A673 (cell line): ENCODE measurements at regions not wholly inside any gene's neighbourhood (a gene's known extent, or its start where the extent isn't known, plus 50 kb on each side); places are given as distances from the start of the nearest gene placed in this dataset.

Experiments used
- BruUV-seq: library from RNA; stranded (reverse); fragments of 400-500 nt; replicated peaks from 2 replicates; lab custom pipeline; 2021; lab: Mats Ljungman, UMichigan
- CTCF ChIA-PET: fragments of 300-600 bp; sonication (Branson Sonifier 250); formaldehyde crosslinking; loops from one replicate; lab custom pipeline; 2022; ENCODE audit warnings: antibody characterized with exemption; lab: Charles Lee
- POLR2A ChIA-PET: fragments of 300-600 bp; sonication (Branson Sonifier 250); formaldehyde crosslinking; loops from one replicate; lab custom pipeline; 2022; ENCODE audit warnings: antibody characterized with exemption; ENCODE audit not compliant: low non-redundant PET; lab: Charles Lee
- DNase-seq: peaks from one replicate; pipeline ENCODE4 v3.0.0-alpha.2; 2015; ENCODE audit warnings: low spot score
- H3K27ac ChIP-seq: fragments of 200-600 bp; sonication (generic); 2 replicates; pipeline ENCODE4 v1.5.1; 2016; ENCODE audit warnings: mixed run types, low read depth, mild to moderate bottlenecking, mixed read lengths, antibody characterized with exemption, low read length; ENCODE audit not compliant: poor library complexity, severe bottlenecking
- H3K27me3 ChIP-seq: fragments of 200-600 bp; sonication (generic); replicated peaks from 2 replicates; pipeline ENCODE4 v1.6.1; 2017; ENCODE audit warnings: mixed run types, low read depth, mild to moderate bottlenecking, mixed read lengths, antibody characterized with exemption, low read length; ENCODE audit not compliant: insufficient read depth, poor library complexity
- H3K36me3 ChIP-seq: fragments of 200-600 bp; sonication (generic); 2 replicates; pipeline ENCODE4 v1.6.1; 2016; ENCODE audit warnings: mixed run types, mild to moderate bottlenecking, mixed read lengths, antibody characterized with exemption, low read length; ENCODE audit not compliant: insufficient read depth, poor library complexity, severe bottlenecking
- H3K4me1 ChIP-seq: fragments of 200-600 bp; sonication (generic); 2 replicates; pipeline ENCODE4 v1.6.1; 2017; ENCODE audit warnings: mixed run types, mild to moderate bottlenecking, mixed read lengths, antibody characterized with exemption, low read length; ENCODE audit not compliant: insufficient read depth, poor library complexity, severe bottlenecking
- H3K4me3 ChIP-seq: fragments of 200-600 bp; sonication (generic); 2 replicates; pipeline ENCODE4 v1.5.1; 2016; ENCODE audit warnings: low read depth, mixed run types, mild to moderate bottlenecking, mixed read lengths, low read length; ENCODE audit not compliant: poor library complexity, severe bottlenecking
- H3K9me3 ChIP-seq: fragments of 200-600 bp; sonication (generic); 2 replicates; pipeline ENCODE4 v1.6.1; 2016; ENCODE audit warnings: mixed run types, low read depth, mild to moderate bottlenecking, mixed read lengths, antibody characterized with exemption, low read length; ENCODE audit not compliant: poor library complexity, severe bottlenecking
- CTCF ChIP-seq: fragments of 300-800, 200-600 bp; sonication (generic); conservative IDR thresholded peaks from 2 replicates; pipeline ENCODE4 v1.5.1; 2017; ENCODE audit warnings: low read depth, mild to moderate bottlenecking, antibody characterized with exemption, low read length, moderate library complexity, mixed read lengths
- EZH2 ChIP-seq: fragments of 200-600 bp; sonication (generic); IDR thresholded peaks from 2 replicates; pipeline ENCODE4 v1.6.1; 2017; ENCODE audit warnings: borderline replicate concordance, low read depth, mild to moderate bottlenecking, mixed read lengths, antibody characterized with exemption, low read length; ENCODE audit not compliant: poor library complexity, severe bottlenecking
- intact Hi-C: fragments of 100-400 bp; cut with micrococcal nuclease; formaldehyde crosslinking; loops from one replicate; pipeline ENCODE4 v1.10.0; 2022; ENCODE audit not compliant: unreplicated experiment

GRCh38 chr4:28373191-28373590, 1512.5 kb downstream of the STIM2 start:
- intact Hi-C loops = no loop called here
- Histone ChIP-seq H3K27ac (no peak overlapping the region), H3K4me1 (no peaks in the 10 kb centered on the region), H3K27me3 (no peaks in the 10 kb centered on the region), H3K4me3 (no peak overlapping the region), H3K9me3 (no peaks in the 10 kb centered on the region), H3K36me3 (no peaks in the 10 kb centered on the region)
- ChIA-PET CTCF (no interaction called here), POLR2A (no interaction called here)
- no TSS peak for BruUV-seq
- DNase-seq = no peak
- TF ChIP-seq EZH2 (no peak), CTCF (no peak)

GRCh38 chr4:28373601-28374000, 1513.0 kb downstream of the STIM2 start:
- Histone ChIP-seq H3K4me3 (no peak overlapping the region), H3K27me3 (no peaks in the 10 kb centered on the region), H3K9me3 (no peaks in the 10 kb centered on the region), H3K27ac (no peak overlapping the region), H3K4me1 (no peaks in the 10 kb centered on the region), H3K36me3 (no peaks in the 10 kb centered on the region)
- intact Hi-C loops = no loop called here
- no peak for TF ChIP-seq EZH2
- no peak for TF ChIP-seq CTCF
- ChIA-PET POLR2A (no interaction called here), CTCF (no interaction called here)
- no peak for DNase-seq
- BruUV-seq = no TSS peak

- BruUV-seq = no TSS peak
- POLR2A ChIA-PET = no interaction called here
- H3K4me1 ChIP-seq = no peaks in the 10 kb centered on the region
- H3K27ac ChIP-seq = no peak overlapping the region
- H3K27me3 ChIP-seq = no peaks in the 10 kb centered on the region
- H3K36me3 ChIP-seq = no peaks in the 10 kb centered on the region
- no peaks in the 10 kb centered on the region for H3K9me3 ChIP-seq
- no peak overlapping the region for H3K4me3 ChIP-seq
- CTCF ChIA-PET = no interaction called here
- no peak for TF ChIP-seq CTCF
- no peak for TF ChIP-seq EZH2
- DNase-seq = no peak
- intact Hi-C loops = no loop called here
Observed at GRCh38 chr4:28378109-28378830, 1517.6 kb downstream of the STIM2 start.
